IPS-11a (cell line): ENCODE measurements at regions not wholly inside any gene's neighbourhood (a gene's known extent, or its start where the extent isn't known, plus 50 kb on each side); places are given as distances from the start of the nearest gene placed in this dataset.
"Not testable (repeated sequence)": the region's sequence is repeated elsewhere in the genome, so short reads cannot be mapped to it uniquely, and the experiment has no call there.

ENCODE experiments used
- H3K4me3 ChIP-seq: one replicate; pipeline ENCODE4 v1.5.1; 2013; ENCODE audit warnings: low read depth, low read length, control low read depth

- H3K4me3 ChIP-seq, result not testable (repeated sequence)
Measured at GRCh38 chr2:111316221-111316741, 195.6 kb downstream of the BCL2L11 start.

GRCh38 chr2:111316881-111317549, 196.3 kb downstream of the BCL2L11 start:
- H3K4me3 ChIP-seq, result not testable (repeated sequence)

GRCh38 chr2:111319552-111319951, 198.8 kb downstream of the BCL2L11 start:
- not testable (repeated sequence) for H3K4me3 ChIP-seq

- not testable (repeated sequence) for H3K4me3 ChIP-seq
Measured at GRCh38 chr2:111320264-111320663, 199.6 kb downstream of the BCL2L11 start.

- not testable (repeated sequence) for H3K4me3 ChIP-seq
Measured at GRCh38 chr2:111320965-111321364, 200.3 kb downstream of the BCL2L11 start.

GRCh38 chr2:111323384-111323783, 202.7 kb downstream of the BCL2L11 start:
- not testable (repeated sequence) for H3K4me3 ChIP-seq

- H3K4me3 ChIP-seq, result not testable (repeated sequence)
Measured at GRCh38 chr2:111327726-111328125, 207.0 kb downstream of the BCL2L11 start.

GRCh38 chr2:111329309-111329708, 208.6 kb downstream of the BCL2L11 start:
- not testable (repeated sequence) for H3K4me3 ChIP-seq

GRCh38 chr2:111331099-111331724, 210.5 kb downstream of the BCL2L11 start:
- H3K4me3 ChIP-seq, result not testable (repeated sequence)

GRCh38 chr2:111335220-111335907, 214.7 kb downstream of the BCL2L11 start:
- H3K4me3 ChIP-seq, result not testable (repeated sequence)

- H3K4me3 ChIP-seq, result not testable (repeated sequence)
Measured at GRCh38 chr2:111338474-111338873, 217.8 kb downstream of the BCL2L11 start.

- not testable (repeated sequence) for H3K4me3 ChIP-seq
Measured at GRCh38 chr2:111339476-111339875, 218.8 kb downstream of the BCL2L11 start.

- not testable (repeated sequence) for H3K4me3 ChIP-seq
Measured at GRCh38 chr2:111344590-111344989, 223.9 kb downstream of the BCL2L11 start.

- not testable (repeated sequence) for H3K4me3 ChIP-seq
Measured at GRCh38 chr2:111345439-111345838, 224.7 kb downstream of the BCL2L11 start.

GRCh38 chr2:111346018-111346930, 225.6 kb downstream of the BCL2L11 start:
- H3K4me3 ChIP-seq, result not testable (repeated sequence)

GRCh38 chr2:111347695-111348094, 227.0 kb downstream of the BCL2L11 start:
- H3K4me3 ChIP-seq, result not testable (repeated sequence)

GRCh38 chr2:111348316-111348715, 227.6 kb downstream of the BCL2L11 start:
- not testable (repeated sequence) for H3K4me3 ChIP-seq

- H3K4me3 ChIP-seq, result not testable (repeated sequence)
Measured at GRCh38 chr2:111355022-111355817, 234.5 kb downstream of the BCL2L11 start.

- not testable (repeated sequence) for H3K4me3 ChIP-seq
Measured at GRCh38 chr2:111355823-111356511, 235.3 kb downstream of the BCL2L11 start.
